HL-60/S4 (cell line): ENCODE measurements at regions not wholly inside any gene's neighbourhood (a gene's known extent, or its start where the extent isn't known, plus 50 kb on each side); places are given as distances from the start of the nearest gene placed in this dataset.

Experiments
- in situ Hi-C: fragments of 300-500 bp; cut with MboI; formaldehyde crosslinking; loops from 2 replicates; pipeline ENCODE4 v1.14.3; 2022; ENCODE audit warnings: low sequenced_read_pairs

DNA sequence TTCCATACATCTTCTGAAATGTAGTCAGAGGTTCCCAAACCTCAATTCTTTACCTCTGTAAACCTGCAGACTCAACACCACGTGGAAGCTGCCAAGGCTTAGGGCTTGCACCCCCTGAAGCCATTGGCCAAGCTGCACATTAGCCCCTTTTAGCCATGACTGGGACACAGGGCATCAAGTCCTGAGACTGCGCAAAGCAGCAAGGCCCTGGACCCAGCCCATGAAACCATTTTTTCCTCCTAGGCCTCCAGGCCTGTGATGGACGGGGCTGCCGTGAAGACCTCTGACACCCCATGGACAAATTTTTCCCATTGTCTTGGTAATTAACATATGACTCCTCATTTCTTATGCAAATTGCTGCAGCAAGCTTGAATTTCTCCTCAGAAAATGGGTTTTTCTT lies 727.8 kb downstream of the C6orf118 start:
- in situ Hi-C loops = no loop called here

DNA sequence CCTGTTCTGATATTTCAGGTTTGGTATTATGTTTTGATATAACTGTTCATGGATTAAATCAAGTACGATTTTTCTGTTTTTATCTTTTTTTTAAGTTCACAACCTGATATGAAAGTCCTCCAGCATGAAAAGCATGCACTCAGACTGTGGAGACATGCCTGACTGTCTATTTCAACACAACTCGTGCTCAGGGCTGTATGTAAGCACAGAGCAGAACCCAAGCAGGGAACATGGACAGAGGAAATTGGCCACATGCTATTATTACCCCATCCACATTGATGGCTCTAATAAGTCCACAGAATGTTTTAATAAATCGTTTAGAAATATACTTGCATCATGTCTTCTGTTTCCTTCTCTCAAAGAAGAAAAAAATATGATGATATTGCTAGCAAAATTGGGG lies 730.4 kb downstream of the C6orf118 start:
- in situ Hi-C loops = no loop called here

GRCh38 chr6:164578616-164579015 lies 730.8 kb downstream of the C6orf118 start:
- in situ Hi-C loops = no loop called here

DNA sequence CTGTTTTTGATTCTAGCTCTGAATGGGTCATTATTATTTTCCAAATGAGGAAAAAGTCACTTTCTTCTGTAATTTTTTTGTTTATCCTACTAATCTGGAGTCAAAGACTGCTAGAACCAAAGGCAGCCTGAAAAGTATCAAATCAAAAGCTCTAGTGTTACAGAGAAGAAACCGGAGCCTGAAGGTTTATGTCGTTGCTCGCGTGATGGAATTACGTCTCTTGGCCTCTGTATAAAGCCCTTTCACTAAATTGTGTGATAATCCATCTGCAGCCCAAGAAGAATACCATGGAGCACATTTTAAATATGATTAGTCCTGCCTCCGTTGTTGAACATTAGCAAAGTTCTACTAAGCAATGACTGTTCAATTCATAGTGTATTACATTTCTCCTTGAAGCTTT lies 738.6 kb downstream of the C6orf118 start:
- in situ Hi-C loops = no loop called here

GRCh38 chr6:164569509-164569908 lies 739.9 kb downstream of the C6orf118 start:
- in situ Hi-C loops = no loop called here

DNA sequence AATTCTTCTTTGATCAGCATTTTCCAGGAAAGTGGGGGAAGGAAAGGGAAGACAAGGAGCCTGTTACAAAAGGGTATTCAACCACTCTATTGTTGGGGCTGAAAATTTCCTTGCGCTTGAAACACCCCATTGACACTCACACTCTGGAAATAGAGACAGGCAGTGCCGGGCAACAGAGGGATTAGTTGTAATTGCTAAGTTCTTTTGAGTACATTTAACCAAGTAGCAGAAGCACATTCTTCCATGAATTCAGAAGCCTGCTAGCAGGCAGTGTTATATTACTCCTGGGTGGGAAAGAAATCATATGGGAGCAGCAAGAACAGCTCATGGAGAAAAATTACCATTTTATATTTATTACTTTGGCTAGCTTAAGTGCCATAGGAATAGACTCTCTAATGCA lies 745.5 kb downstream of the C6orf118 start:
- in situ Hi-C loops = no loop called here

DNA sequence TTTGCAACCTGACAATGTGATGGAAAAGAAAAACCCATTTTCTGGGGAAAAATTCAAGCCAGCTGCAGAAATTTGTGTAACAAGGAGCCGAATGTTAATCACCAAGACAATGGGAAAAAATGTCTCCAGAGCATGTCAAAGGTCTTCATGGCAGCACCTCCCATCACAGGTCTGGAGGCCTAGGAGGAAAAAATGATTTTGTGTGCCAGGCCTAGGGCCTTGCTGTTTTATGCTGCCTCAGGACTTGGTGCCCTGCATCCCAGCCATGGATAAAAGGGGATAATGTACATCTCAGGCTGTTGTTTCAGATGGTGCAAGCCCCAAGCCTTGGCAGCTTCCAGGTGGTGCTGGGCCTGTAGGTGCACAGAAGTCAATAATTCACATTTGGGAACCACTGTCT lies 747.7 kb downstream of the C6orf118 start:
- in situ Hi-C loops = no loop called here

DNA sequence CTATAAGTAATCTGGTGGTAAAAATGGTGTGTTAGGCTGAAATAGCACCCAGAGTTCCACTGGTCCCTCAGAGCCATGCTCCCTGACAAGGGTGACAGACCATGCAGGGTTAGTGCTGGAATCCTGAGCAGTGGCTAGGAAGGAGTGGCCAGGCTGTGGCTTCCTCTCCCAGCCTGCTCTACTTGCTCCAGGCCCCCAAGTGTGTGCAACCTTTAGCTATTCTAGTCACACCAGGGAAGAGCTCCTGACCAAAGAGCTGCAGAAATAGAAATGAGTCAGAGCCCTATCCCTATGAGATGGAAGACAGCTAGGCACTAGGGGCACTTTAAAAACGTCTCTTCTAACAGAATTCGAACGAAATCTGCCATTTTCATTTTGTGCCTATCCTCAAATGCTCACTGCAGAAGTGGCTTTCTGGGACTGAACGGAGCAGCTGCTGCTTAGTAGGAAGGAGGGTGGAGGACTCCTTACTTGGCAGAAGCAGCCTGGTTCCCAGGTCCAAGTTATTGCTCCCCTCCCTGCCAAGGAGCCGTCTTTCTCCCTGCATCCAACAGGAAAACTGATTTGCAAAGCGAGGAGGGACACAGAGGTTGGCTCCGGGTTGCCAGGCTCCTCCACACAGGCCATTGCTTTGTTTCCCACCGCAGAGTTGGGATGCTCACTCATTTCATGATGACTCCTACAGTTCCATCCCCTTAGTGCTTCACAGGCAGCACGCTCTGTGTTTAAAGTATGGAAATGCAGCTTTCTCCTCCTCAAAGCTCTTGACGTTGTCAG lies 754.5 kb downstream of the C6orf118 start:
- in situ Hi-C loops = no loop called here

GRCh38 chr6:164554226-164554625 lies 755.2 kb downstream of the C6orf118 start:
- in situ Hi-C loops = no loop called here

DNA sequence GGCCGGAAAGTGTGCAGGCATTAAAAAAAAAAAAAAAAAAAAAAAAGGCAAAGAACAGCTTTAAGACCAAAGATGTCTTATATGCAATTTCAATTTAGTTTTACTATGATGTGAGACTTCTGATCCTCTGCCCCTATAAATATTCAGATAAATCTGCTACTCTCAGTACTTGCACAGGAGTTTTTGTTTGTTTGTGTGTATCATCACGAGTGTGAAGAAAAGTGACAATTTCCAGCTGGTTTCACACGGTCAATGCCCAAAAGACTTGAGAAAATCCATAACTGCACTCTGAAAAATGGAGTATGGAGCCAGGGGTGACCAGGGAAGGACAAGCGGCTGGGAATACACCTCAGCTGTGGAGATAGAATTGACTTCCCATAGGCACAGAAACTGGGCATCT lies 757.7 kb downstream of the C6orf118 start:
- in situ Hi-C loops = no loop called here

GRCh38 chr6:164547076-164547475 lies 762.3 kb downstream of the C6orf118 start:
- in situ Hi-C loops = no loop called here

DNA sequence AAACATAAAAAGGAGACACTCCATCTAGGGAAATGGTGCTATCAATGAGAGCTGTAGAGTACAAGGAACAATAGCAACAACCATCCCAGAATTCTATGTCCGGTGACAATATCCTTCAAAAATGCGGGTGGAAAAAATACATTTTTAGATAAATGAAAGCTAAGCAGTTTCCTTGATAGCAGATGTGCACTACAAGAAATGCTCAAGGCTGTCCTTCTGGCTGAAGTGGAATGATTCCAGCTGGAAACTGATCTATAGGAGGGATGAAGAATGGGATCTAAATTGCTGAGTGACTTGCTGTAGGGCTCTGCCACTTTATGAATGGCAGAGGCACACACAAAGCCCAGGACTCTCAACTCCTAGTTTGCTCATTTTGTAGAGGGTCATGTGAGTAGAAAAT lies 763.1 kb downstream of the C6orf118 start:
- in situ Hi-C loops = no loop called here

DNA sequence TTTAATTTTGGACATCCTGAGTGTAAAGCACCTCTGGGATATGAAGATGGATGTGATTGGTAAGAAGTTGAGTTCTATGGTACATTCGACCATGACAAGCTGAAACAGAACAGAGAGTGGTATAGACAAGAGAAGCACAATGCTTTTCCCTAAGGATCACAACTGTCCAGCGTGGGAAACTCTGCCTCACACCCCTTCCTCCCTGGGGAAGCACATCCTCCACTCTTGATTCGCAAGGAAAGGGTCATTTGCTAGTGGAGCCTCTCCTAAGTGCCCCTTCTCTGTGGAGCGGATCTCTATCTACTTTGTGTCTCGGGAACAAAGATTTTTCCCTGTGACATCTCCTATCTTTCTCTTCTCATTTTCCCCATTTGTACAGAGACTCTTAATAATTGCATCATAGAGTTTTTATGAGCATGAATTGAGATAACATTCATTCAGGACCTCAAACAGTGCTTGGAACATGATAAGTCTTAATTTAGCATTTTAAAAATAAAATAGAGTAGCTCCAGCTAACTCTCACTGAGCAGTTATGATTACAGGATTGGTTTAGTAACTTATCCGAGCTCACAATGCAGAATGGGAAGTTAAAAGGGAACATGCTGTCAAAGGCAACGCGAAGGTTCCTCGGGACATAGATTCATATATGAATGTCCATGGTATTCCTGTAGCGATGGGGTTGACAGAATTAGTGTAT lies 775.2 kb downstream of the C6orf118 start:
- in situ Hi-C loops = no loop called here

- in situ Hi-C loops = no loop called here
These were observed 776.4 kb downstream of the C6orf118 start for GRCh38 chr6:164533045-164533362.

GRCh38 chr6:164532198-164533044 lies 777.0 kb downstream of the C6orf118 start:
- in situ Hi-C loops = no loop called here

GRCh38 chr6:164531736-164532135 lies 777.7 kb downstream of the C6orf118 start:
- in situ Hi-C loops = no loop called here

DNA sequence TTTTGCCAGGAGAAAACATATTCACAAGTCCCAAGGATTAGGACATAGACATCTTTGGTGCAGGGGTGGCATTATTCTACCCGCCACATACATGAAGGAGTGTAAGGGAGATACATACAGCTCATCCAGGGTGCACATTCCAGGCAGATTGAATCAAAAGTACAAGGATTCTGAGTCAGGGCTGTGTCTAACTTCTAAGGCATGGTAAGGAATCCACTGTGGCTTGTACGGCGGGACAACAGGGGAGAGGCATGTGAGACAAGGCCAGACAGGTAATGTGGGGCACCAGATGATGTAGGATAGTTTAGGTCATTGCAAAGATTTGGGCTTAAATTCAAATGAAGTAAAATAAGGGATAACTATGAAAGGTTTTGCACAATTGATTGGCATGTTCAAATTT lies 780.9 kb downstream of the C6orf118 start:
- in situ Hi-C loops = no loop called here

- in situ Hi-C loops = no loop called here
These were observed 786.2 kb downstream of the C6orf118 start for GRCh38 chr6:164523087-164523654.

DNA sequence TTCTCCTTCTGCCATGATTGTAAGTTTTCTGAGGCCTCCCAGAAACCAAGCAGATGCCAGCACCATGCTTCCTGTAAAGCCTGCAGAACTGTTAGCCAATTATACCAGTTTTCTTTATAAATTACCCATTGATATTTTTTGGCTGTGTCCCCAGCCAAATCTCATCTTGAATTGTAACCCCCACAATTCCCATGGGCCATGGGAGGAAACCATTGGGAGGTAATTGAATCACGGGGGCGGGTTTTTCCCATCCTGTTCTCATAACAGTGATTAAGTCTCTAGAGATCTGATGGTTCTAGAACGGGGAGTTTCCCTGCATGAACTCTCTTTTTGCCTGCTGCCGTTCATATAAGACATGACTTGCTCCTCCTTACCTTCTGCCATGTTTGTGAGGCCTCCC lies 788.5 kb downstream of the C6orf118 start:
- in situ Hi-C loops = no loop called here

DNA sequence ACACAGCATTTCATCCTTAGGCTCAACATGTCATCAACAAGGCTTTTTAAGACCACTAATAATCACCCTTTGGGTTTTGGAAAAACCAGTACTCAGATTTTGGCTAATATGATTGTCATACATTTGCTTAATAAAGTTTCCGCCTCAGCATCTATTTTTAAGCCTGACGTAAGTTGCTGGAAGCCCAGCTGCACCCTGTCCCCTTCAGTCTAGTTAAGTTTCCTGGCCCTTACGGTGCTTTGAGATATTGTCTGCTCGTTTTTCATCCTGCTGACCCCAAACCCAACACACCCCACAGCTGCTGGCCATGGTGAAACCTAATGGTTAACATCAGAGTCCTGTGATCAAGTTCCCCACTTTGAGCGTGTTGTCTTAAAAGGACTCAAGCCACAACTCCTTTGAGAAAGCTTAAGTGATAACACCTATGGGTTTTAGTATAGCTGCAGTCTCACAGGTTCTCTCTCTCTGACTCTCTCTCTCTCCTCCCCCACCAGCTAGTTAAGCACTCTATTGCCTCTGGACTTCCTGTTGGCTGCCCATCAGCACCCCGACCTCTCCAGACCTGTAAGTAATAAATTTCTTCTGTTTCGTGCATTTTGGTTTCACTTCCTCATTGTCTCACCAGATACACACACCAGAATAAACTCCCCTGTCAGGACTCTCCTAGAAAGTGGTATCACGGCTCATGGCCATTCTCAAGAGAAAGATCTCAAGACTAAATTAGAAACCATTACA lies 802.0 kb downstream of the C6orf118 start:
- in situ Hi-C loops = no loop called here

DNA sequence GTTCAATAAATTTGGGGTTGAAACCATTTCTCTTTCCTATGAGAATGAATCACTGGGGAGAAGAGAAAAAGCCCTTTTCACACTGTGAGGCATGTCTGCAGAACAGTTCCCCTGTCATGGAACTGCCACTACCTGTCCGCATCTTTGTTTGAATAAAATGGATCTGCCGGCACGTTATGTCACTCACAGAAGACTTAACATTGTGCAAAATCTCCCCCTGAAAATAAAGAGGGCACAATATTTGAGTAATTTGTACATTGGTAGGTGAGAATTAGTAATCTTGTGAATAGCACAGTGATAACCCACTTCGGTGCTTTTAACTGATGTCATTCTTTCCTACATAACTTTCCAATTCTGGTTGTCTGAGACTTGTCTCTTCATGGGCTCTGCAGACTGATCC lies 804.0 kb downstream of the C6orf118 start:
- in situ Hi-C loops = no loop called here
